ENCODE measurements at regions not wholly inside any gene's neighbourhood (a gene's known extent, or its start where the extent isn't known, plus 50 kb on each side); places are given as distances from the start of the nearest gene placed in this dataset.
"Not testable (repeated sequence)": the region's sequence is repeated elsewhere in the genome, so short reads cannot be mapped to it uniquely, and the experiment has no call there.

DNA sequence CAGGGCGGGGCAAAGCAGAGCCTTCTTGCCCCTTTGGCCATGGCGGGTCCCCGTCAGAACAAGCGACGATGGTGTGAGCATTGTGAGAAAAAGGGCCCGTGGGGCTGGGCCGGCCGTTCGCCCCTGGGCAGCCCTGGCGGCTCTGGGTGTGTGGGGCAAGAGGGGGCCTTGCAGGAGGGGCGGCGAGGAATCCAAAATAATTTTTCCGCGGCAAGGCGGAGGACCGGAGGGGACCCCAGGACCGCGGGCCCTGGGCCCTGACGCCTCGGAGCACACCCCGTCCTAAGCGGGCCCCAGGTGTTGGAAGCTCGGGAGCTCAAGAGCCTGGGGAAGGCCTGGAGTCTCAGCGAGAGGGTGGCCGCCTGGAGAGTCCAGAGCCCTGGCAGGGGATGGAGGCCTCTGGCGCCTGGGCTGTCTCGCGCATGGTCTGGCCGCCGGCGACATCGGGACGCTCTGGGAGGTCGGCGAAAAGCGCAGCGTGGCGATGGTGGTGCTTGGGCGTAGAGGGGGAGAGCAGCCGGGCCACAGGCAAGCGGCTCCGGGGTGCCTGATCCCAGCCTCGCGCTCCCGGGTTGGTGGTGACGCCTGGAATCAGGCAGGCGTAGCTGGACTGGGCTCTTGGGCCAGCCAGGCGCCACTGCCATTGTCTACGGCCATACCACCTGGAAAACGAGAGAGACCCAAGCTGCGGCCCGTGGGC is 1469.9 kb downstream of the FOXD4L5 start:
- TF ChIP-seq, protein P1, sequence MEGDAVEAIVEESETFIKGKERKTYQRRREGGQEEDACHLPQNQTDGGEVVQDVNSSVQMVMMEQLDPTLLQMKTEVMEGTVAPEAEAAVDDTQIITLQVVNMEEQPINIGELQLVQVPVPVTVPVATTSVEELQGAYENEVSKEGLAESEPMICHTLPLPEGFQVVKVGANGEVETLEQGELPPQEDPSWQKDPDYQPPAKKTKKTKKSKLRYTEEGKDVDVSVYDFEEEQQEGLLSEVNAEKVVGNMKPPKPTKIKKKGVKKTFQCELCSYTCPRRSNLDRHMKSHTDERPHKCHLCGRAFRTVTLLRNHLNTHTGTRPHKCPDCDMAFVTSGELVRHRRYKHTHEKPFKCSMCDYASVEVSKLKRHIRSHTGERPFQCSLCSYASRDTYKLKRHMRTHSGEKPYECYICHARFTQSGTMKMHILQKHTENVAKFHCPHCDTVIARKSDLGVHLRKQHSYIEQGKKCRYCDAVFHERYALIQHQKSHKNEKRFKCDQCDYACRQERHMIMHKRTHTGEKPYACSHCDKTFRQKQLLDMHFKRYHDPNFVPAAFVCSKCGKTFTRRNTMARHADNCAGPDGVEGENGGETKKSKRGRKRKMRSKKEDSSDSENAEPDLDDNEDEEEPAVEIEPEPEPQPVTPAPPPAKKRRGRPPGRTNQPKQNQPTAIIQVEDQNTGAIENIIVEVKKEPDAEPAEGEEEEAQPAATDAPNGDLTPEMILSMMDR (conservative IDR thresholded peaks at IDR 0.05 in 1 of 2, IDR thresholded peaks at IDR 0.05 in 1 of 2; ENCODE audit: extremely low read depth in 1 of 2, insufficient read depth in 1 of 2, low read depth in 1 of 2, low read length in 2 of 2): not testable (repeated sequence)
- TF ChIP-seq EZH2 (IDR thresholded peaks at IDR 0.05; ENCODE audit: borderline replicate concordance, low read length): not testable (repeated sequence)
